HEK293 (cell line): ENCODE measurements at regions not wholly inside any gene's neighbourhood (a gene's known extent, or its start where the extent isn't known, plus 50 kb on each side); places are given as distances from the start of the nearest gene placed in this dataset.

Experiments used
- CTCF ChIA-PET: fragments of 350-600 bp; formaldehyde crosslinking; extraction: SDS; loops from one replicate; lab custom pipeline; 2021; ENCODE audit warnings: antibody characterized with exemption; lab: Yijun Ruan, JAX
- POLR2A ChIA-PET: fragments of 300-600 bp; formaldehyde crosslinking; extraction: SDS; loops from one replicate; lab custom pipeline; 2020; ENCODE audit warnings: antibody characterized with exemption, inconsistent platforms; lab: Yijun Ruan, JAX
- H3K27ac ChIP-seq: fragments of 200-500 bp; sonication (Bioruptor generic); 2 replicates; pipeline ENCODE4 v1.5.1; 2014; ENCODE audit warnings: low read depth, low read length, control low read depth, inconsistent platforms; ENCODE audit errors: extremely low read depth
- H3K36me3 ChIP-seq, 2 experiments: fragments of 200-500 bp in 1 of 2; sonication (Bioruptor generic) in 1 of 2; 1 replicate in 1 of 2; 2 replicates in 1 of 2; pipeline ENCODE4 v1.5.1; 2014 to 2017; ENCODE audit warnings: inconsistent platforms in 2 of 2, low read length in 2 of 2; ENCODE audit not compliant: control insufficient read depth in 2 of 2, insufficient read depth in 1 of 2
- H3K4me1 ChIP-seq: fragments of 200-500 bp; sonication (Bioruptor generic); 2 replicates; pipeline ENCODE4 v1.5.1; 2014; ENCODE audit warnings: mild to moderate bottlenecking, low read length, inconsistent platforms; ENCODE audit not compliant: control insufficient read depth, insufficient read depth
- H3K4me3 ChIP-seq: 2 replicates; pipeline ENCODE4 v1.5.1; 2011; ENCODE audit warnings: low read depth, mild to moderate bottlenecking, control low read depth, low read length, moderate library complexity
- H3K9me3 ChIP-seq: fragments of 200-500 bp; sonication (Bioruptor generic); 2 replicates; pipeline ENCODE4 v1.5.1; 2014; ENCODE audit warnings: low read depth, low read length, inconsistent platforms; ENCODE audit not compliant: control insufficient read depth, insufficient read depth
- ELK4 ChIP-seq: IDR thresholded peaks from 2 replicates; pipeline ENCODE4 v1.6.1; 2011; ENCODE audit warnings: mild to moderate bottlenecking, low read depth, low read length, borderline replicate concordance
- GLIS2 ChIP-seq: fragments of 450-650 bp; formaldehyde crosslinking; IDR thresholded peaks from 2 replicates; pipeline ENCODE4 v1.5.1; 2016; ENCODE audit warnings: missing biosample characterization, missing genetic modification characterization
- PATZ1 ChIP-seq: fragments of 450-650 bp; formaldehyde crosslinking; IDR thresholded peaks from 2 replicates; pipeline ENCODE4 v1.5.1; 2016; ENCODE audit warnings: missing biosample characterization, missing genetic modification characterization
- TCF7L2 ChIP-seq: IDR thresholded peaks from 2 replicates; pipeline ENCODE4 v1.6.1; 2011; ENCODE audit warnings: low read depth, mild to moderate bottlenecking, inconsistent platforms, low read length, moderate library complexity, borderline replicate concordance
- TRIM28 ChIP-seq: IDR thresholded peaks from 2 replicates; pipeline ENCODE4 v1.6.1; 2011; ENCODE audit warnings: low read length, control low read depth, borderline replicate concordance
- ZBTB44 ChIP-seq: fragments of 450-650 bp; IDR thresholded peaks from 2 replicates; pipeline ENCODE4 v1.5.1; 2018; ENCODE audit warnings: missing biosample characterization, mild to moderate bottlenecking, missing genetic modification characterization
- ZNF148 ChIP-seq: fragments of 450-650 bp; formaldehyde crosslinking; IDR thresholded peaks from 2 replicates; pipeline ENCODE4 v1.5.0; 2017; ENCODE audit warnings: missing biosample characterization, missing genetic modification characterization, borderline replicate concordance
- ZNF174 ChIP-seq: fragments of 450-650 bp; formaldehyde crosslinking; IDR thresholded peaks from 2 replicates; pipeline ENCODE4 v1.5.0; 2017; ENCODE audit warnings: missing biosample characterization, mild to moderate bottlenecking, missing genetic modification characterization
- ZNF292 ChIP-seq: fragments of 450-650 bp; formaldehyde crosslinking; IDR thresholded peaks from 2 replicates; pipeline ENCODE4 v1.5.1; 2016; ENCODE audit warnings: low read depth, missing biosample characterization, missing genetic modification characterization, borderline replicate concordance
- ZNF580 ChIP-seq: fragments of 450-650 bp; formaldehyde crosslinking; IDR thresholded peaks from 2 replicates; pipeline ENCODE4 v1.5.1; 2016; ENCODE audit warnings: missing biosample characterization, missing genetic modification characterization
- ZNF707 ChIP-seq: fragments of 450-650 bp; formaldehyde crosslinking; IDR thresholded peaks from 2 replicates; pipeline ENCODE4 v1.5.1; 2016; ENCODE audit warnings: missing biosample characterization, missing genetic modification characterization
- ZSCAN4 ChIP-seq: fragments of 450-650 bp; formaldehyde crosslinking; IDR thresholded peaks from 2 replicates; pipeline ENCODE4 v1.5.1; 2017; ENCODE audit warnings: missing biosample characterization, missing genetic modification characterization

- no peaks in the 10 kb centered on the region for H3K4me1 ChIP-seq
- no peak overlapping the region for H3K4me3 ChIP-seq
- H3K9me3 ChIP-seq: no peaks in the 10 kb centered on the region
- TF ChIP-seq GLIS2 (tag by site-specific recombination) (no peak), PATZ1 (tag by site-specific recombination) (no peak), ELK4 (0 out of 2 replicates have a peak, but pooled peaks have one; percentile 31), TCF7L2 (peak; percentile 58; the same call in 1 of the 2 replicates)
- TF ChIP-seq, all 188 proteins: peak for 2
- ChIA-PET CTCF (no interaction called here), POLR2A (no interaction called here)
- Histone ChIP-seq H3K27ac (no peak overlapping the region), H3K36me3 (no peaks in the 10 kb centered on the region)
These were observed 677.3 kb upstream of the PCDH20 start for GRCh38 chr13:62092949-62093348.

- Histone ChIP-seq H3K27ac (no peak overlapping the region), H3K4me1 (no peaks in the 10 kb centered on the region), H3K9me3 (no peaks in the 10 kb centered on the region), H3K4me3 (no peak overlapping the region), H3K36me3 (no peaks in the 10 kb centered on the region)
- ChIA-PET CTCF (no interaction called here), POLR2A (no interaction called here)
- TF ChIP-seq ZBTB44 (no peak), ZNF148 (tag by site-specific recombination) (no peak), ZNF174 (no peak), ZNF292 (tag by site-specific recombination) (no peak), ZSCAN4 (tag by site-specific recombination) (no peak)
These were observed 676.9 kb upstream of the PCDH20 start for GRCh38 chr13:62092536-62092935.

GRCh38 chr13:62088165-62088564 lies 672.5 kb upstream of the PCDH20 start:
- TF ChIP-seq ZNF707 (tag by site-specific recombination) (no peak), ZNF580 (tag by site-specific recombination) (no peak), TRIM28 (0 out of 2 replicates have a peak, but pooled peaks have one; percentile 48)
- Histone ChIP-seq H3K4me1 (no peaks in the 10 kb centered on the region), H3K36me3 (no peaks in the 10 kb centered on the region), H3K27ac (no peak overlapping the region), H3K9me3 (no peaks in the 10 kb centered on the region), H3K4me3 (no peak overlapping the region)
- CTCF ChIA-PET: no interaction called here
- POLR2A ChIA-PET: no interaction called here
